HEK293T (cell line): ENCODE measurements at regions not wholly inside any gene's neighbourhood (a gene's known extent, or its start where the extent isn't known, plus 50 kb on each side); places are given as distances from the start of the nearest gene placed in this dataset.
A peak's percentile ranks its signal among the peaks of the same experiment; 100 is the strongest.

Source experiments
- CTCF ChIA-PET: fragments of 350-600 bp; formaldehyde crosslinking; extraction: SDS; loops from one replicate; lab custom pipeline; 2021; ENCODE audit warnings: antibody characterized with exemption, inconsistent platforms; lab: Yijun Ruan, JAX
- POLR2A ChIA-PET: fragments of 350-600 bp; formaldehyde crosslinking; extraction: SDS; loops from one replicate; lab custom pipeline; 2020; ENCODE audit warnings: antibody characterized with exemption, inconsistent platforms; lab: Yijun Ruan, JAX
- DNase-seq: peaks from one replicate; pipeline ENCODE4 v3.0.0; 2012; ENCODE audit warnings: mixed read lengths; ENCODE audit errors: extremely low spot score
- ARNT ChIP-seq: fragments of 450-650 bp; IDR thresholded peaks from 2 replicates; pipeline ENCODE4 v1.6.1; 2017; ENCODE audit warnings: mild to moderate bottlenecking
- BHLHE40 ChIP-seq: fragments of 450-650 bp; IDR thresholded peaks from 2 replicates; pipeline ENCODE4 v1.6.1; 2016; ENCODE audit warnings: mild to moderate bottlenecking, moderate library complexity, borderline replicate concordance
- CTBP1 ChIP-seq: fragments of 450-650 bp; IDR thresholded peaks from 2 replicates; pipeline ENCODE4 v1.6.1; 2016; ENCODE audit warnings: borderline replicate concordance
- ELF4 ChIP-seq: fragments of 450-650 bp; IDR thresholded peaks from 2 replicates; pipeline ENCODE4 v1.6.1; 2017; ENCODE audit warnings: antibody characterized with exemption
- FOXA1 ChIP-seq: fragments of 450-650 bp; IDR thresholded peaks from 2 replicates; pipeline ENCODE4 v1.6.1; 2016; ENCODE audit warnings: mild to moderate bottlenecking
- FOXK2 ChIP-seq: fragments of 450-650 bp; IDR thresholded peaks from 2 replicates; pipeline ENCODE4 v1.6.1; 2016; ENCODE audit warnings: mild to moderate bottlenecking
- FOXM1 ChIP-seq: fragments of 450-650 bp; IDR thresholded peaks from 2 replicates; pipeline ENCODE4 v1.6.1; 2017; ENCODE audit warnings: mild to moderate bottlenecking, borderline replicate concordance
- HDGF ChIP-seq: fragments of 450-650 bp; IDR thresholded peaks from 2 replicates; pipeline ENCODE4 v1.6.1; 2017; ENCODE audit warnings: antibody characterized with exemption, borderline replicate concordance
- L3MBTL2 ChIP-seq: fragments of 450-650 bp; conservative IDR thresholded peaks from 2 replicates; pipeline ENCODE4 v1.6.1; 2016; ENCODE audit warnings: mild to moderate bottlenecking
- LEF1 ChIP-seq: fragments of 450-650 bp; IDR thresholded peaks from 2 replicates; pipeline ENCODE4 v1.6.1; 2017; ENCODE audit warnings: mild to moderate bottlenecking, borderline replicate concordance
- NFRKB ChIP-seq: fragments of 450-650 bp; IDR thresholded peaks from 2 replicates; pipeline ENCODE4 v1.6.1; 2016; ENCODE audit warnings: mild to moderate bottlenecking, moderate library complexity
- PKNOX1 ChIP-seq: fragments of 450-650 bp; IDR thresholded peaks from 2 replicates; pipeline ENCODE4 v1.6.1; 2016
- SP1 ChIP-seq: fragments of 450-650 bp; IDR thresholded peaks from 2 replicates; pipeline ENCODE4 v1.6.1; 2017
- SUZ12 ChIP-seq: fragments of 450-650 bp; IDR thresholded peaks from 2 replicates; pipeline ENCODE4 v1.6.1; 2016; ENCODE audit warnings: mild to moderate bottlenecking
- TARDBP ChIP-seq: fragments of 450-650 bp; IDR thresholded peaks from 2 replicates; pipeline ENCODE4 v1.6.1; 2016
- ZNF384 ChIP-seq: fragments of 450-650 bp; IDR thresholded peaks from 2 replicates; pipeline ENCODE4 v1.6.1; 2016

- ChIA-PET POLR2A (no interaction called here), CTCF (no interaction called here)
- no peak for TF ChIP-seq NFRKB
- TF ChIP-seq PKNOX1 = no peak
- TF ChIP-seq FOXM1 = no peak
- DNase-seq = no peak
These were observed 171.6 kb upstream of the NPSR1 start for GRCh38 chr7:34486371-34486770.

GRCh38 chr7:34487391-34488115, 170.5 kb upstream of the NPSR1 start:
- CTCF ChIA-PET = no interaction called here
- no peak for DNase-seq
- no peak for TF ChIP-seq L3MBTL2
- TF ChIP-seq FOXA1 = no peak
- POLR2A ChIA-PET = no interaction called here

GRCh38 chr7:34488766-34489165, 169.3 kb upstream of the NPSR1 start:
- ChIA-PET POLR2A (no interaction called here), CTCF (no interaction called here)
- TF ChIP-seq HDGF (no peak), PKNOX1 (no peak), SP1 (no peak), TARDBP (no peak), FOXM1 (no peak), FOXA1 (no peak), SUZ12 (no peak), FOXK2 (no peak), BHLHE40 (no peak), LEF1 (no peak)
- no peak for DNase-seq

GRCh38 chr7:34491899-34492298, 166.1 kb upstream of the NPSR1 start:
- ChIA-PET CTCF (no interaction called here), POLR2A (no interaction called here)
- no peak for DNase-seq
- TF ChIP-seq NFRKB (no peak), FOXK2 (no peak), HDGF (no peak), FOXA1 (no peak), TARDBP (no peak), SP1 (no peak), PKNOX1 (no peak), BHLHE40 (no peak), SUZ12 (no peak), FOXM1 (no peak), ZNF384 (no peak), LEF1 (no peak), CTBP1 (no peak), ARNT (no peak), ELF4 (no peak), L3MBTL2 (no peak)

GRCh38 chr7:34493752-34494151, 164.3 kb upstream of the NPSR1 start:
- TF ChIP-seq FOXA1 = no peak
- TF ChIP-seq SP1 = no peak
- TF ChIP-seq SUZ12 = no peak
- no peak for TF ChIP-seq NFRKB
- no peak for TF ChIP-seq ELF4
- TF ChIP-seq LEF1 = no peak
- no peak for TF ChIP-seq L3MBTL2
- no peak for TF ChIP-seq ZNF384

GRCh38 chr7:34497153-34497777, 160.8 kb upstream of the NPSR1 start:
- ChIA-PET POLR2A (no interaction called here), CTCF (no interaction called here)
- peak; percentile 34 for DNase-seq
- no peak for TF ChIP-seq ELF4
- TF ChIP-seq FOXM1 = no peak
- TF ChIP-seq NFRKB = no peak
- TF ChIP-seq ARNT = no peak
- TF ChIP-seq CTBP1 = no peak
- no peak for TF ChIP-seq TARDBP
- no peak for TF ChIP-seq FOXA1
- no peak for TF ChIP-seq HDGF
- TF ChIP-seq PKNOX1 = no peak

More at GRCh38 chr7:34493752-34494151, 164.3 kb upstream of the NPSR1 start:
- ChIA-PET CTCF (no interaction called here), POLR2A (no interaction called here)
- no peak for DNase-seq
